ENCODE measurements at regions not wholly inside any gene's neighbourhood (a gene's known extent, or its start where the extent isn't known, plus 50 kb on each side); places are given as distances from the start of the nearest gene placed in this dataset.

GRCh38 chr6:92361990-92362389, 1057.4 kb downstream of the EPHA7 start:
- Mint-ChIP-seq H3K9me3 (ENCODE audit: unreplicated experiment) (no peaks in the 10 kb centered on the region), H3K27ac (ENCODE audit: unreplicated experiment) (no peak overlapping the region), H3K4me1 (ENCODE audit: low read depth, unreplicated experiment) (no peaks in the 10 kb centered on the region), H3K4me3 (ENCODE audit: unreplicated experiment) (no peak overlapping the region), H3K36me3 (ENCODE audit: insufficient read depth, unreplicated experiment) (no peaks in the 10 kb centered on the region), H3K27me3 (ENCODE audit: insufficient read depth, unreplicated experiment) (no peaks in the 10 kb centered on the region)
- ChIA-PET POLR2A (no interaction called here), CTCF (no interaction called here)
- no peak for DNase-seq
- Histone ChIP-seq H3K27me3 (replicated peaks; ENCODE audit: control insufficient read depth, insufficient read depth, low read length) (no peaks in the 10 kb centered on the region), H3K9me3 (no peaks in the 10 kb centered on the region), H3K36me3 (ENCODE audit: control insufficient read depth, insufficient read depth, low read length) (no peaks in the 10 kb centered on the region), H3K4me3 (ENCODE audit: low read depth, low read length) (no peak overlapping the region), H3K4me1 (no peaks in the 10 kb centered on the region)
- BruUV-seq (replicated peaks): no TSS peak
- intact Hi-C loops (cut with micrococcal nuclease; ENCODE audit: unreplicated experiment): no loop called here
- TF ChIP-seq CTCF (IDR thresholded peaks at IDR 0.05; ENCODE audit: insufficient read depth in 1 of 2, low read depth in 1 of 2, low read length in 1 of 2, severe bottlenecking in 1 of 2, unreplicated experiment in 1 of 2): no peak

- TF ChIP-seq CTCF (IDR thresholded peaks at IDR 0.05; ENCODE audit: insufficient read depth in 1 of 2, low read depth in 1 of 2, low read length in 1 of 2, severe bottlenecking in 1 of 2, unreplicated experiment in 1 of 2): no peak
- no peaks in the 10 kb centered on the region for H3K27me3 Mint-ChIP-seq (ENCODE audit: insufficient read depth, unreplicated experiment)
- H3K27ac Mint-ChIP-seq (ENCODE audit: unreplicated experiment): no peak overlapping the region
- Histone ChIP-seq H3K4me1 (no peaks in the 10 kb centered on the region), H3K27me3 (replicated peaks; ENCODE audit: control insufficient read depth, insufficient read depth, low read length) (no peaks in the 10 kb centered on the region), H3K9me3 (no peaks in the 10 kb centered on the region), H3K36me3 (ENCODE audit: control insufficient read depth, insufficient read depth, low read length) (no peaks in the 10 kb centered on the region), H3K4me3 (ENCODE audit: low read depth, low read length) (no peak overlapping the region)
- CTCF ChIA-PET: no interaction called here
- H3K4me1 Mint-ChIP-seq (ENCODE audit: low read depth, unreplicated experiment): no peaks in the 10 kb centered on the region
- no peak for DNase-seq
- POLR2A ChIA-PET: no interaction called here
- no peaks in the 10 kb centered on the region for H3K36me3 Mint-ChIP-seq (ENCODE audit: insufficient read depth, unreplicated experiment)
- intact Hi-C loops (cut with micrococcal nuclease; ENCODE audit: unreplicated experiment): no loop called here
- no peaks in the 10 kb centered on the region for H3K9me3 Mint-ChIP-seq (ENCODE audit: unreplicated experiment)
- H3K4me3 Mint-ChIP-seq (ENCODE audit: unreplicated experiment): no peak overlapping the region
- no TSS peak for BruUV-seq (replicated peaks)
Observed at GRCh38 chr6:92354270-92354829, 1065.0 kb downstream of the EPHA7 start.

GRCh38 chr6:92352130-92352529, 1067.2 kb downstream of the EPHA7 start:
- Histone ChIP-seq H3K4me1 (no peaks in the 10 kb centered on the region), H3K27me3 (replicated peaks; ENCODE audit: control insufficient read depth, insufficient read depth, low read length) (no peaks in the 10 kb centered on the region), H3K9me3 (no peaks in the 10 kb centered on the region), H3K4me3 (ENCODE audit: low read depth, low read length) (no peak overlapping the region), H3K36me3 (ENCODE audit: control insufficient read depth, insufficient read depth, low read length) (no peaks in the 10 kb centered on the region)
- BruUV-seq (replicated peaks): no TSS peak
- intact Hi-C loops (cut with micrococcal nuclease; ENCODE audit: unreplicated experiment): no loop called here
- H3K27ac Mint-ChIP-seq (ENCODE audit: unreplicated experiment): no peak overlapping the region
- no peaks in the 10 kb centered on the region for H3K27me3 Mint-ChIP-seq (ENCODE audit: insufficient read depth, unreplicated experiment)
- no peak overlapping the region for H3K4me3 Mint-ChIP-seq (ENCODE audit: unreplicated experiment)
- DNase-seq: no peak
- no peaks in the 10 kb centered on the region for H3K4me1 Mint-ChIP-seq (ENCODE audit: low read depth, unreplicated experiment)
- TF ChIP-seq CTCF (IDR thresholded peaks at IDR 0.05; ENCODE audit: insufficient read depth in 1 of 2, low read depth in 1 of 2, low read length in 1 of 2, severe bottlenecking in 1 of 2, unreplicated experiment in 1 of 2): no peak
- ChIA-PET CTCF (no interaction called here), POLR2A (no interaction called here)
- no peaks in the 10 kb centered on the region for H3K36me3 Mint-ChIP-seq (ENCODE audit: insufficient read depth, unreplicated experiment)
- no peaks in the 10 kb centered on the region for H3K9me3 Mint-ChIP-seq (ENCODE audit: unreplicated experiment)

Measured in Caco-2 (cell line).